ENCODE measurements at regions not wholly inside any gene's neighbourhood (a gene's known extent, or its start where the extent isn't known, plus 50 kb on each side); places are given as distances from the start of the nearest gene placed in this dataset.

GRCh38 chr15:35911052-35911777 lies 365.2 kb upstream of the DPH6 start:
- TF ChIP-seq USF2 (IDR thresholded peaks at IDR 0.05) (no peak), KDM1A (IDR thresholded peaks at IDR 0.05; ENCODE audit: low read depth) (no peak), CTCF (IDR thresholded peaks at IDR 0.05) (no peak), MAZ (IDR thresholded peaks at IDR 0.05; ENCODE audit: borderline replicate concordance, low read depth, low read length) (no peak), POLR2AphosphoS2 (conservative IDR thresholded peaks at IDR 0.05; ENCODE audit: low read length) (no peak), EHMT2 (IDR thresholded peaks at IDR 0.05; ENCODE audit: low read depth) (no peak), POLR2A (IDR thresholded peaks at IDR 0.05; ENCODE audit: low read length) (no peak), TP53 (CRISPR knock-in tag; IDR thresholded peaks at IDR 0.05) (no peak), JUN (IDR thresholded peaks at IDR 0.05) (no peak), EP300 (IDR thresholded peaks at IDR 0.05) (no peak)
